ENCODE measurements at regions not wholly inside any gene's neighbourhood (a gene's known extent, or its start where the extent isn't known, plus 50 kb on each side); places are given as distances from the start of the nearest gene placed in this dataset.

DNA sequence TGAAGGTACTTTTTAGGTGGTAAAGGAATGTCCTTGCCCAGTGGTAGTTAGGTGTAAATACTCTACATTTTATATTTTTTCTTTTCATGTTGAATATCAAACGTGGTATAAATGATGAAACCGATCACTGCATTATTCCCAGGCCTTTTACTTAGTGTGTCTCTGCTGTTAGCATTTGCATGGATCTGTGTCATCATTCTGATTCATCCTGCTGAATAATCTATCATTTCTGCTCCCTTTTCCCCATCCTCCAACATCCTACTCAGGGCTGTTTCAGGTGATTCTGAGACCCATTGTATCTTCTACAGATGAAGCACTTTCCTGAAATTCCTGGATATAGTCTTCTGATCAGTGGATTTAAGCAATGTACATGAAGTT, 61.0 kb upstream of the PTHLH start:
- peaks cover 5% of the 10 kb centered on the region; the same call in 1 of the 2 replicates for H3K9me1 ChIP-seq (ENCODE audit: insufficient read depth, low read length)
- H3K4me2 ChIP-seq (ENCODE audit: low read depth, low read length), result no peak overlapping the region
- intact Hi-C loops (cut with micrococcal nuclease), result no loop called here
- H3K27ac ChIP-seq (ENCODE audit: insufficient read depth, low read length), result no peak overlapping the region
- peak overlapping the region; percentile 77; the same call in 2 of the 3 replicates for H2BK15ac ChIP-seq (ENCODE audit: low read depth, low read length)
- no peaks in the 10 kb centered on the region for H3K79me1 ChIP-seq (ENCODE audit: low read depth in 1 of 2, low read length in 2 of 2)
- H2BK20ac ChIP-seq (ENCODE audit: low read depth, low read length), result peak overlapping the region; percentile 41; the same call in 1 of the 2 replicates
- peaks cover 6% of the 10 kb centered on the region for H3K4me1 ChIP-seq (ENCODE audit: control insufficient read depth, insufficient read depth, low read length)
- BruUV-seq (replicated peaks), result no TSS peak
- in situ Hi-C loops (cut with MboI; ENCODE audit: low sequenced_read_pairs), result no loop called here
- ATAC-seq (ENCODE audit: low read depth), result peak; percentile 65
- no peaks in the 10 kb centered on the region for H3K36me3 ChIP-seq (ENCODE audit: control insufficient read depth, insufficient read depth, low read length)
- dilution Hi-C loops (cut with HindIII; ENCODE audit: low sequenced_read_pairs, unreplicated experiment), result no loop called here
- POLR2A ChIA-PET (ENCODE audit: unreplicated experiment), result no interaction called here
- DNase-seq, result peak; percentile 74
- H2AK5ac ChIP-seq (ENCODE audit: low read depth, low read length), result no peak overlapping the region
- H3K9me3 ChIP-seq (ENCODE audit: control insufficient read depth, insufficient read depth, low read length), result no peaks in the 10 kb centered on the region
- peak overlapping the region; percentile 27; the same call in 1 of the 2 replicates for H3K18ac ChIP-seq (ENCODE audit: low read depth, low read length)
- no peak overlapping the region for H2AK9ac ChIP-seq (replicated peaks; ENCODE audit: low read depth, low read length, poor library complexity)
- peak overlapping the region; percentile 73; the same call in 1 of the 2 replicates for H2BK120ac ChIP-seq (ENCODE audit: low read depth, low read length)
- H2AFZ ChIP-seq (replicated peaks; ENCODE audit: low read length, poor library complexity), result no peak overlapping the region
- H3K4me3 ChIP-seq (ENCODE audit: insufficient read depth, low read depth, low read length), result no peak overlapping the region
- H3K23ac ChIP-seq (ENCODE audit: low read depth, low read length), result no peak overlapping the region
- no peak overlapping the region for H4K5ac ChIP-seq (ENCODE audit: low read depth, low read length)
- no peaks in the 10 kb centered on the region for H4K20me1 ChIP-seq (ENCODE audit: insufficient read depth, low read length)
- peak overlapping the region; percentile 24; the same call in 1 of the 2 replicates for H3K4ac ChIP-seq (ENCODE audit: low read depth, low read length)
- 0 out of 2 replicates have a peak overlapping the region, but pooled peaks have one; percentile 64 for H3K14ac ChIP-seq (replicated peaks; ENCODE audit: low read depth, low read length)
- H4K91ac ChIP-seq (ENCODE audit: insufficient read depth, low read depth, low read length), result peak overlapping the region; percentile 20; the same call in 1 of the 2 replicates
- H4K8ac ChIP-seq (ENCODE audit: low read depth in 2 of 2, low read length in 2 of 2), result peak overlapping the region; percentile 30 to 43; a peak in 1 of 4 replicates
- H2BK5ac ChIP-seq (ENCODE audit: low read depth, low read length, poor library complexity, severe bottlenecking), result no peak overlapping the region
- no peak overlapping the region for H3K9ac ChIP-seq (ENCODE audit: low read depth, low read length)
- H3K56ac ChIP-seq (ENCODE audit: extremely low read depth, insufficient read depth, low read length), result no peak overlapping the region
- no CpG with 5 or more reads among the region's 2 CpGs for WGBS, 2 experiments (ENCODE audit: extremely low coverage in 2 of 2, insufficient read length in 1 of 2)
- CTCF ChIA-PET, result no interaction called here
- TF ChIP-seq RFX5 (IDR thresholded peaks at IDR 0.05; ENCODE audit: low read depth, low read length) (no peak), CEBPB (IDR thresholded peaks at IDR 0.05; ENCODE audit: low read depth, low read length) (peak; percentile 50), FOS (IDR thresholded peaks at IDR 0.05; ENCODE audit: low read depth, low read length) (0 out of 2 replicates have a peak, but pooled peaks have one; percentile 45), MXI1 (IDR thresholded peaks at IDR 0.05; ENCODE audit: borderline replicate concordance, low read depth, low read length) (no peak)
- no peaks in the 10 kb centered on the region for H3K27me3 ChIP-seq (ENCODE audit: control insufficient read depth, insufficient read depth, low read length)

Data from IMR-90 (cell line).